Right forelimb (tissue), 1 donor: ENCODE measurements at regions not wholly inside any gene's neighbourhood (a gene's known extent, or its start where the extent isn't known, plus 50 kb on each side); places are given as distances from the start of the nearest gene placed in this dataset.
A peak's percentile ranks its signal among the peaks of the same experiment; 100 is the strongest.
"Not testable (repeated sequence)": the region's sequence is repeated elsewhere in the genome, so short reads cannot be mapped to it uniquely, and the experiment has no call there.

Source experiments
- DNase-seq: peaks from one replicate; pipeline ENCODE4 v3.0.0-alpha.2; 2018

- no peak for DNase-seq
Measured at GRCh38 chr5:89320421-89321277, 437.7 kb upstream of the MEF2C start.

- not testable (repeated sequence) for DNase-seq
Measured at GRCh38 chr5:89317838-89318237, 434.9 kb upstream of the MEF2C start.

GRCh38 chr5:89315286-89316100 lies 432.5 kb upstream of the MEF2C start:
- peak; percentile 57 for DNase-seq

- DNase-seq, result no peak
Measured at GRCh38 chr5:89313804-89314588, 431.0 kb upstream of the MEF2C start.

- no peak for DNase-seq
Measured at GRCh38 chr5:89313044-89313443, 430.1 kb upstream of the MEF2C start.

- DNase-seq, result no peak
Measured at GRCh38 chr5:89309268-89309667, 426.3 kb upstream of the MEF2C start.

GRCh38 chr5:89308606-89309040 lies 425.6 kb upstream of the MEF2C start:
- no peak for DNase-seq

GRCh38 chr5:89307972-89308371 lies 425.0 kb upstream of the MEF2C start:
- DNase-seq, result no peak

- not testable (repeated sequence) for DNase-seq
Measured at GRCh38 chr5:89307141-89307540, 424.2 kb upstream of the MEF2C start.

GRCh38 chr5:89303033-89303480 lies 420.1 kb upstream of the MEF2C start:
- no peak for DNase-seq

GRCh38 chr5:89302102-89302891 lies 419.3 kb upstream of the MEF2C start:
- DNase-seq, result no peak

GRCh38 chr5:89301321-89302025 lies 418.5 kb upstream of the MEF2C start:
- DNase-seq, result no peak

GRCh38 chr5:89300426-89300970 lies 417.5 kb upstream of the MEF2C start:
- no peak for DNase-seq

GRCh38 chr5:89299998-89300397 lies 417.0 kb upstream of the MEF2C start:
- no peak for DNase-seq

- no peak for DNase-seq
Measured at GRCh38 chr5:89297066-89297465, 414.1 kb upstream of the MEF2C start.

- no peak for DNase-seq
Measured at GRCh38 chr5:89293810-89294209, 410.8 kb upstream of the MEF2C start.

GRCh38 chr5:89292487-89292886 lies 409.5 kb upstream of the MEF2C start:
- DNase-seq, result no peak

GRCh38 chr5:89289604-89290003 lies 406.6 kb upstream of the MEF2C start:
- no peak for DNase-seq

GRCh38 chr5:89287964-89288363 lies 405.0 kb upstream of the MEF2C start:
- no peak for DNase-seq

GRCh38 chr5:89286320-89286719 lies 403.3 kb upstream of the MEF2C start:
- no peak for DNase-seq
